AG09319 (cell line): ENCODE measurements at regions not wholly inside any gene's neighbourhood (a gene's known extent, or its start where the extent isn't known, plus 50 kb on each side); places are given as distances from the start of the nearest gene placed in this dataset.
"Not testable (repeated sequence)": the region's sequence is repeated elsewhere in the genome, so short reads cannot be mapped to it uniquely, and the experiment has no call there.

Experiments
- DNase-seq: peaks from one replicate; pipeline ENCODE4 v3.0.0-alpha.2; 2010; ENCODE audit warnings: low read depth; ENCODE audit errors: extremely low read depth
- TF ChIP-seq, protein P1 (sequence below): IDR thresholded peaks from 2 replicates; pipeline ENCODE4 v1.5.1; 2011; ENCODE audit warnings: low read depth, mild to moderate bottlenecking, inconsistent platforms, low read length, moderate library complexity

- TF ChIP-seq, protein P1, sequence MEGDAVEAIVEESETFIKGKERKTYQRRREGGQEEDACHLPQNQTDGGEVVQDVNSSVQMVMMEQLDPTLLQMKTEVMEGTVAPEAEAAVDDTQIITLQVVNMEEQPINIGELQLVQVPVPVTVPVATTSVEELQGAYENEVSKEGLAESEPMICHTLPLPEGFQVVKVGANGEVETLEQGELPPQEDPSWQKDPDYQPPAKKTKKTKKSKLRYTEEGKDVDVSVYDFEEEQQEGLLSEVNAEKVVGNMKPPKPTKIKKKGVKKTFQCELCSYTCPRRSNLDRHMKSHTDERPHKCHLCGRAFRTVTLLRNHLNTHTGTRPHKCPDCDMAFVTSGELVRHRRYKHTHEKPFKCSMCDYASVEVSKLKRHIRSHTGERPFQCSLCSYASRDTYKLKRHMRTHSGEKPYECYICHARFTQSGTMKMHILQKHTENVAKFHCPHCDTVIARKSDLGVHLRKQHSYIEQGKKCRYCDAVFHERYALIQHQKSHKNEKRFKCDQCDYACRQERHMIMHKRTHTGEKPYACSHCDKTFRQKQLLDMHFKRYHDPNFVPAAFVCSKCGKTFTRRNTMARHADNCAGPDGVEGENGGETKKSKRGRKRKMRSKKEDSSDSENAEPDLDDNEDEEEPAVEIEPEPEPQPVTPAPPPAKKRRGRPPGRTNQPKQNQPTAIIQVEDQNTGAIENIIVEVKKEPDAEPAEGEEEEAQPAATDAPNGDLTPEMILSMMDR, result no peak
- no peak for DNase-seq
Observed at GRCh38 chr2:167752734-167753133, 494.7 kb downstream of the STK39 start.

GRCh38 chr2:167750675-167751074 lies 496.7 kb downstream of the STK39 start:
- no peak for DNase-seq
- TF ChIP-seq, protein P1, result no peak

DNA sequence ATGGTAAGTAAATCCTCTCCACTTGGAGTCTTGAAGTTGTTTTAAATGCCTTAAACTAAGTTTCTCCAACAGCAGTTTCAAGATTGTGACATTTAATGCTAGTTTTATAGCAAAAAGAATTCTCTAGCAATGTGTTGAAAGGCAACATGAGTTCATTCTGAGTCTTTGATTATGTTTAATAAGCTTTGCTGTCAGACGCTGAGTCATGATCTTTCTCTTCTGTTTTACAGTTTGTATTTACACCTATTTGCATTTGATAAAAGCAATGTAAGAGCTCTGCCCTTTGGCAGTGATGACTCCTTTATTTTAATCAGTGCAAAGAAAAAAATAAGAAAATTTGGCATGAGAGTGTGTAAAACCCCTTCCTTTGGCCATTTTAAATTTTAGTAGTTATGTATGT lies 497.7 kb downstream of the STK39 start:
- DNase-seq, result no peak
- TF ChIP-seq, protein P1, result no peak

DNA sequence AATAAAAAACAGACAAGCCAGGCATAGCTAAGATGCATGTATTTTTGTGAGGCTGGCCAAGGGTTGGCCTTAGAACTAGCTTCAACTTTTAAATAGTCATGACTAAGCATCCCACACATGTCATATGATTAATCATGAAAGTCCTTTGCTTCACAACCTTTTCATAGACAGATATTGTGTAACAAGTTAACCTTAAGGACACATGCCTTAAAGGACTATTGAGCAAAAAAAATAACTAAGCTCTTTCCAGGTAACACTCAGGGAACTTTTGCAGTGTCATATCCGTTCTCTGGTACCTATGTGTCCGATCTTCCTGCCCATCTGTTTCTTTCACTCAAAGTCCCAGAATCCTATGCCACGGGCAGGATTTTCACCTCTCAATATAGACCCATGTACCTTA lies 498.4 kb downstream of the STK39 start:
- no peak for DNase-seq
- TF ChIP-seq, protein P1, result no peak

GRCh38 chr2:167748536-167748935 lies 498.9 kb downstream of the STK39 start:
- DNase-seq, result no peak
- TF ChIP-seq, protein P1, result no peak

DNA sequence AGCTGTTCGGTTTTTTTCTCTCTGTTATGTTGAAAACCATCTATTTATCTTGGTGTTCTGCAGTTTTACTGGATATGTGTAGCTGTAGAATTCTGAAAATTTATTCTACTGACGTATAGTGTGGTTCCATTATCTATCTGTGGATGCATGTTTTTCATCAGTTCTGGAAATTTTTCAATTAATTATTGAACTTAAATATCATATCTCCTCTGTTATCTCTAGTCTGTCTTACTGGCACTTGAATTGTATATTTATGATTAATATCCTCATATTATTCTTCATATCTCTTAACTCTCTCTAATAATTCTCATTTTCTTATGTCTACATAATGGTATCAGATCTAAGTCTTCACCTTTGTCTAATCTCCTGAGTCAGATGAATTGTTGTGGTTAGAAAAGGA lies 501.7 kb downstream of the STK39 start:
- TF ChIP-seq, protein P1, result no peak
- no peak for DNase-seq

GRCh38 chr2:167739921-167740320 lies 507.5 kb downstream of the STK39 start:
- not testable (repeated sequence) for DNase-seq

DNA sequence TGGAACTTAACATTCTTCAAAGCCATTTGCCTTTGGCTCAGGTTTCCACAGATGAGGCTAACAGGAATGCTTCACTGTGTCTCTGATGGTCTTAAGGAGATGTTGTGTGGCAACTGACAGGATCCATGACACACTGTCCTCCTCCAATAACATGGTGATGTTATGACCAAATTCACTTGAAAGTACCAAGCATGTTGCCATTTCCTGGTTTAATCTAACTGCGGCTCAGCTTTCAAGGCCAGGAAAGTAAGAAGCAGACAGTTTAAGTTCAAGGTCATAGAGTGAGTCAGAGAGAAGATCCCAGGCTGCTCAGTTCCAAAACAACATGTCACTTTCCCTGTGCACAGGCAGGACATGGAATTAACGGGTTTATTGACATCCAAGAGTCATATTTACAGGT lies 513.6 kb downstream of the STK39 start:
- TF ChIP-seq, protein P1, result no peak
- DNase-seq, result no peak
